Spinal cord (tissue), 9 donors: ENCODE measurements at regions not wholly inside any gene's neighbourhood (a gene's known extent, or its start where the extent isn't known, plus 50 kb on each side); places are given as distances from the start of the nearest gene placed in this dataset.

ENCODE experiments used
- DNase-seq, 6 donors: peaks; one replicate each; pipeline versions ENCODE4 v3.0.0 to v3.0.0-alpha.2; 2013 to 2015; ENCODE audit warnings: low spot score in 6 of 6, low read depth in 4 of 6
- H3K27ac ChIP-seq: one replicate; pipeline ENCODE4 v1.5.1; 2013; ENCODE audit warnings: low read depth, low read length, control low read depth
- H3K27me3 ChIP-seq: one replicate; pipeline ENCODE4 v1.6.1; 2013; ENCODE audit warnings: low read length; ENCODE audit not compliant: control insufficient read depth, insufficient read depth
- H3K36me3 ChIP-seq: one replicate; pipeline ENCODE4 v1.6.1; 2013; ENCODE audit warnings: low read length; ENCODE audit not compliant: control insufficient read depth, insufficient read depth
- H3K4me1 ChIP-seq: one replicate; pipeline ENCODE4 v1.6.1; 2013; ENCODE audit warnings: low read length; ENCODE audit not compliant: control insufficient read depth, insufficient read depth
- H3K4me3 ChIP-seq: one replicate; pipeline ENCODE4 v1.5.1; 2013; ENCODE audit warnings: low read depth, low read length, control low read depth
- H3K9me3 ChIP-seq: one replicate; pipeline ENCODE4 v1.6.1; 2013; ENCODE audit warnings: low read length; ENCODE audit not compliant: control insufficient read depth, insufficient read depth
- WGBS: methylation state at CpG from one replicate; pipeline ENCODE4 v1.1.5; 2013; ENCODE audit warnings: missing lambda C conversion rate; ENCODE audit not compliant: insufficient coverage; 5-methylcytosine and 5-hydroxymethylcytosine counted together
- donor health status: healthy.

- DNase-seq, result no peak
- Histone ChIP-seq H3K4me1 (no peaks in the 10 kb centered on the region), H3K4me3 (no peak overlapping the region), H3K9me3 (no peaks in the 10 kb centered on the region), H3K36me3 (no peaks in the 10 kb centered on the region), H3K27me3 (no peaks in the 10 kb centered on the region), H3K27ac (no peak overlapping the region)
- no CpG with 5 or more reads among the region's 1 CpG for WGBS
Measured at GRCh38 chr10:128704716-128705115, 578.5 kb upstream of the MKI67 start.

GRCh38 chr10:128708182-128708581 is 582.0 kb upstream of the MKI67 start:
- no peak overlapping the region for H3K4me3 ChIP-seq
- no peak for DNase-seq
- H3K27ac ChIP-seq, result no peak overlapping the region
- no peaks in the 10 kb centered on the region for H3K36me3 ChIP-seq
- H3K4me1 ChIP-seq, result peaks cover 13% of the 10 kb centered on the region
- H3K9me3 ChIP-seq, result no peaks in the 10 kb centered on the region
- H3K27me3 ChIP-seq, result no peaks in the 10 kb centered on the region
- 91% methylated on average over 5 of the region's 9 CpGs for WGBS

GRCh38 chr10:128709686-128710085 is 583.5 kb upstream of the MKI67 start:
- 34% methylated on average over 10 of the region's 12 CpGs for WGBS
- H3K4me3 ChIP-seq, result no peak overlapping the region
- peak in 2 of 6 donors; percentile 40 to 79 for DNase-seq
- no peak overlapping the region for H3K27ac ChIP-seq
- H3K27me3 ChIP-seq, result no peaks in the 10 kb centered on the region
- peaks cover 13% of the 10 kb centered on the region for H3K4me1 ChIP-seq
- H3K36me3 ChIP-seq, result no peaks in the 10 kb centered on the region
- no peaks in the 10 kb centered on the region for H3K9me3 ChIP-seq

GRCh38 chr10:128710098-128710797 is 584.0 kb upstream of the MKI67 start:
- no peak overlapping the region for H3K27ac ChIP-seq
- H3K27me3 ChIP-seq, result no peaks in the 10 kb centered on the region
- H3K4me1 ChIP-seq, result peaks cover 14% of the 10 kb centered on the region
- peak in 2 of 6 donors; percentile 27 to 45 for DNase-seq
- no peak overlapping the region for H3K4me3 ChIP-seq
- H3K9me3 ChIP-seq, result no peaks in the 10 kb centered on the region
- 20% methylated on average over 49 of the region's 49 CpGs for WGBS
- no peaks in the 10 kb centered on the region for H3K36me3 ChIP-seq

GRCh38 chr10:128710798-128711183 is 584.6 kb upstream of the MKI67 start:
- Histone ChIP-seq H3K36me3 (no peaks in the 10 kb centered on the region), H3K9me3 (no peaks in the 10 kb centered on the region), H3K4me3 (no peak overlapping the region), H3K27me3 (no peaks in the 10 kb centered on the region), H3K27ac (no peak overlapping the region), H3K4me1 (peaks cover 18% of the 10 kb centered on the region)
- WGBS, result 85% methylated on average over 5 of the region's 8 CpGs
- DNase-seq, result no peak

GRCh38 chr10:128711806-128712205 is 585.6 kb upstream of the MKI67 start:
- Histone ChIP-seq H3K4me1 (peaks cover 18% of the 10 kb centered on the region), H3K9me3 (no peaks in the 10 kb centered on the region), H3K27ac (no peak overlapping the region), H3K4me3 (no peak overlapping the region), H3K27me3 (no peaks in the 10 kb centered on the region), H3K36me3 (no peaks in the 10 kb centered on the region)
- 95% methylated on average over 9 of the region's 9 CpGs for WGBS
- no peak for DNase-seq

GRCh38 chr10:128712661-128713400 is 586.6 kb upstream of the MKI67 start:
- 95% methylated on average over 15 of the region's 18 CpGs for WGBS
- DNase-seq, result no peak
- H3K27ac ChIP-seq, result no peak overlapping the region

GRCh38 chr10:128713471-128713870 is 587.2 kb upstream of the MKI67 start:
- no peaks in the 10 kb centered on the region for H3K27me3 ChIP-seq
- H3K27ac ChIP-seq, result no peak overlapping the region
- H3K4me3 ChIP-seq, result no peak overlapping the region
- H3K4me1 ChIP-seq, result peaks cover 18% of the 10 kb centered on the region
- no peaks in the 10 kb centered on the region for H3K9me3 ChIP-seq
- H3K36me3 ChIP-seq, result no peaks in the 10 kb centered on the region
- DNase-seq, result peak in 1 of 6 donors; percentile 52
- no CpG with 5 or more reads among the region's 5 CpGs for WGBS

More at GRCh38 chr10:128712661-128713400, 586.6 kb upstream of the MKI67 start:
- no peaks in the 10 kb centered on the region for H3K36me3 ChIP-seq
- H3K9me3 ChIP-seq, result no peaks in the 10 kb centered on the region
- H3K27me3 ChIP-seq, result no peaks in the 10 kb centered on the region
- peaks cover 18% of the 10 kb centered on the region for H3K4me1 ChIP-seq
- H3K4me3 ChIP-seq, result no peak overlapping the region

- Histone ChIP-seq H3K4me1 (peaks cover 18% of the 10 kb centered on the region), H3K27me3 (no peaks in the 10 kb centered on the region), H3K4me3 (no peak overlapping the region), H3K36me3 (no peaks in the 10 kb centered on the region), H3K27ac (no peak overlapping the region), H3K9me3 (no peaks in the 10 kb centered on the region)
- 82% methylated on average over 4 of the region's 6 CpGs for WGBS
- DNase-seq, result peak in 1 of 6 donors; percentile 70
Measured at GRCh38 chr10:128713874-128714570, 587.8 kb upstream of the MKI67 start.
